Stomach (tissue), 8 donors: ENCODE measurements at regions not wholly inside any gene's neighbourhood (a gene's known extent, or its start where the extent isn't known, plus 50 kb on each side); places are given as distances from the start of the nearest gene placed in this dataset.

ENCODE experiments used
- DNase-seq, 2 donors: peaks; one replicate each; pipeline versions ENCODE4 v3.0.0 to v3.0.0-alpha.2; 2013 to 2019
- H3K27ac ChIP-seq, 5 donors: fragments of 200-600 bp in 4 of 5; sonication (generic) in 4 of 5; one replicate each; pipeline ENCODE4 v1.5.1; 2013 to 2019; ENCODE audit warnings: mild to moderate bottlenecking in 1 of 5, moderate library complexity in 1 of 5
- H3K27me3 ChIP-seq, 3 donors: fragments of 200-600 bp; sonication (generic); one replicate each; pipeline ENCODE4 v1.5.1; 2017 to 2019; ENCODE audit warnings: mixed run types in 1 of 3
- H3K36me3 ChIP-seq, 4 donors: fragments of 200-600 bp; sonication (generic); 1 replicate in 3 of 4; 2 replicates in 1 of 4; pipeline ENCODE4 v1.5.1; 2016 to 2019
- H3K4me1 ChIP-seq, 4 donors: fragments of 200-600 bp; sonication (generic); one replicate each; pipeline ENCODE4 v1.5.1; 2016 to 2019
- H3K4me3 ChIP-seq, 4 donors: fragments of 200-600 bp; sonication (generic) in 3 of 4; one replicate each; pipeline ENCODE4 v1.5.1; 2016 to 2019; ENCODE audit warnings: mild to moderate bottlenecking in 1 of 4
- H3K9me3 ChIP-seq, 4 donors: fragments of 200-600 bp; sonication (generic); one replicate each; pipeline ENCODE4 v1.5.1; 2016 to 2019
- CTCF ChIP-seq, 7 experiments: fragments of 450-650 bp in 4 of 7; fragments of 200-600 bp in 3 of 7; sonication (generic) in 3 of 7; IDR thresholded peaks; one replicate each; pipeline ENCODE4 v1.5.1; 2016 to 2019; ENCODE audit warnings: antibody characterized with exemption in 7 of 7, control low read depth in 2 of 7, mild to moderate bottlenecking in 1 of 7
- EP300 ChIP-seq: sonication (generic); formaldehyde crosslinking; IDR thresholded peaks from one replicate; pipeline ENCODE4 v1.6.1; 2017; ENCODE audit warnings: antibody characterized with exemption
- POLR2A ChIP-seq, 4 donors: fragments of 450-650 bp; IDR thresholded peaks; one replicate each; pipeline ENCODE4 v1.6.1; 2016; ENCODE audit warnings: antibody characterized with exemption in 4 of 4, control low read depth in 2 of 4, mild to moderate bottlenecking in 1 of 4, moderate library complexity in 1 of 4
- POLR2AphosphoS5 ChIP-seq, 3 donors: sonication (generic); formaldehyde crosslinking; IDR thresholded peaks; one replicate each; pipeline ENCODE4 v1.6.1; 2016; ENCODE audit warnings: antibody characterized with exemption in 3 of 3
- WGBS, 5 donors: extraction: QIAGEN DNeasy Blood & Tissue Kit in 3 of 5; methylation state at CpG; one replicate each; pipeline versions ENCODE4 v1.1.5 to v1.1.7; 2013 to 2018; 5-methylcytosine and 5-hydroxymethylcytosine counted together
- intact Hi-C: fragments of 100-400 bp; cut with DNase I; formaldehyde crosslinking; loops from one replicate; pipeline ENCODE4 v1.15.1; 2023; ENCODE audit warnings: low total_unique reads
- donor health status: healthy with polysubstance abuse.
- donor health status: Bipolar disorder and iron deficiency.
- donor health status: healthy.

GRCh38 chr18:10036479-10036878 is 122.7 kb downstream of the VAPA start:
- Histone ChIP-seq H3K27me3 (no peaks in the 10 kb centered on the region), H3K4me3 (no peak overlapping the region), H3K4me1 (peaks cover 23 to 57% (median 37%) of the 10 kb centered on the region in 4 donors), H3K36me3 (no peaks in the 10 kb centered on the region), H3K9me3 (peaks cover 0 to 2% (median 0%) of the 10 kb centered on the region in 4 donors), H3K27ac (peak overlapping the region in 3 of 5 donors; percentile 38 to 58 (median 47))
- TF ChIP-seq EP300: no peak
- no peak for TF ChIP-seq POLR2A (IDR thresholded peaks at IDR 0.05)
- TF ChIP-seq POLR2AphosphoS5 (IDR thresholded peaks at IDR 0.05): no peak
- no peak for TF ChIP-seq CTCF (IDR thresholded peaks at IDR 0.05)
- WGBS, 5 donors: 85 to 94% (median 91%) methylated on average over 6 of the region's 6 CpGs
- DNase-seq: peak in 1 of 2 donors; percentile 21
- intact Hi-C loops: no loop called here

DNA sequence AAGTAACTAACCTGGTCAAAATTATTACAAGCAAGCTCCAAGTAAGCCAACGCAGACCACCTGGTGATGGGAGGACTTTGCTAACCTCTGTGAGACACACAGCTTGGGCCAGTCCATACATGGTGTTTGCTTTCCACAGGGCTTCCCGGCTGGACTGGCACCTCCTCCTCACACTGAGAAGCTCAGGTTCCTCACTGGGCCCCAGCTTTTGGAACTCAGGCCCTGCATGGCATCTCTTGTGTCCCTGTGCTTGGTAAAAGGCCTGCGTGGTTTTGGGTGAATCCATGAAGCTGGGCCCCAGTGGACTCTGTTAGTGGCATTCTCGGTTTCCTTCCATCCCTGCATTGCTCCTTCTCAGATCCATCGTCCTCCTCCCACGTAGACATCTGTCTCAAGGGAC is 123.4 kb downstream of the VAPA start:
- peaks cover 2 to 6% (median 4%) of the 10 kb centered on the region in 4 donors for H3K9me3 ChIP-seq
- peak in 1 of 2 donors; percentile 15 for DNase-seq
- intact Hi-C loops: no loop called here
- H3K36me3 ChIP-seq: no peaks in the 10 kb centered on the region
- peaks cover 20 to 62% (median 36%) of the 10 kb centered on the region in 4 donors for H3K4me1 ChIP-seq
- peak overlapping the region in 2 of 5 donors; percentile 38 to 85 for H3K27ac ChIP-seq
- no peaks in the 10 kb centered on the region for H3K27me3 ChIP-seq
- no peak overlapping the region for H3K4me3 ChIP-seq
- TF ChIP-seq EP300 (no peak), POLR2A (IDR thresholded peaks at IDR 0.05) (no peak), POLR2AphosphoS5 (IDR thresholded peaks at IDR 0.05) (no peak), CTCF (IDR thresholded peaks at IDR 0.05) (no peak)
- WGBS, 5 donors: 92 to 98% (median 95%) methylated on average over 6 of the region's 6 CpGs

DNA sequence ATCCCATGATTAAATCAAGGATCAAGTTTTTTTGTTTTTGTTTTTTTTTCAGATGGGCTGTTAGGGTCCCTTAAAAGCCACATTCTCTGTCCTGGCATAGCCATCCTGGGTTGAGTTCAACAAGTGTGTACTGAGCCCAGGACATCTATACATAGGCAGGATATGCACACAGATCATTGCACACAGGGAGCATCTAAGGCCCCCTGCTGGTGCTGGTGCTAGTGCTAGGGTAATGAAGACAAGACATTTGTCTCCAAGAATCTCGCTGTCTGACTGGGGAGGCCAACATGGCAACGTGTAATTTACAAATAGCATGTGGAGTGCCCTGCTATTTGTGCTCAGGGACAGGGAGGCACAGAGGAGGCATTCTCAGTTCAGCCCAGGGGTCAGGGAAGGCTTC is 124.5 kb downstream of the VAPA start:
- TF ChIP-seq CTCF (IDR thresholded peaks at IDR 0.05): no peak
- TF ChIP-seq EP300: no peak
- WGBS, 5 donors: 75 to 91% (median 81%) methylated on average over 2 of the region's 2 CpGs
- H3K27ac ChIP-seq: peak overlapping the region in 3 of 5 donors; percentile 83 to 85 (median 85)

DNA sequence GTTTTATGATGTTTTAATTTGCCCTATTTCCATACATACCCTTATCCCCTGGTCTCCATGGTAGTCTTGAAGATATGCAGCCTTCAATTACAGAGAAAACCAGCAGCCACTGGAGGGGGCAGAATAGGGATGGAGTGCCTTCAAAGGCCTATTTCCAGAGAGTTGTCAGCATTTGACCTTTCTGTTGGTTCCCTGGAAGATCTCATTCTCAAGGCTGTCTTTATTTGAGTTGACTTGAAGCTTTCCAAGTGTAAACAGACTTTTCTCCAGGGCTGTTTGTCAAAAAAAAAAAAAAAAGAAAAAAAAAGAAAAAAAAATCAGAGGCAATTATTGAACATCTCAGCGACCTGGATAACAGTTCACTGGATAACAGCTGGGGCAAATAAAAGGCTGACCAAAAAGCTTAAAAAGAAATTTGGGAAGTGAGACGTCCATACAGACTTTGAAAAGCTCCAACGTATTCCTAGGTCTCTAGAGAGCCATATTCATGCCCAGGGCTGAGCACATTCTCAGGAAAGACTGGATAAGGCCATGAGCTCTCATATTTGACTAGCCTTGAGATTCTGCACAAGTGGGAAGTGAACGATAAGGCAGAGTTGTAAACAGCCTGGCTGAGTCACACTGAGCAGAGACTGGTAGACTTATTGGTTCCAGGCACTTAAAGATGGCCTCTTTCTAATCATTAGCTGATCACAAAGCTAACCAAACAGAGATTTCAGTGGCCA is 126.6 kb downstream of the VAPA start:
- no peaks in the 10 kb centered on the region for H3K36me3 ChIP-seq
- H3K27ac ChIP-seq: peak overlapping the region; percentile 41 to 85 (median 83)
- intact Hi-C loops: no loop called here
- WGBS, 5 donors: 26 to 44% (median 36%) methylated on average over 4 of the region's 4 CpGs
- peak in 1 of 2 donors; percentile 23 for DNase-seq
- TF ChIP-seq EP300 (peak; percentile 61), CTCF (IDR thresholded peaks at IDR 0.05) (no peak), POLR2AphosphoS5 (IDR thresholded peaks at IDR 0.05) (peak in 1 of 3 donors; percentile 55)
- H3K27me3 ChIP-seq: no peaks in the 10 kb centered on the region
- H3K4me1 ChIP-seq: peaks cover 7 to 59% (median 20%) of the 10 kb centered on the region in 4 donors
- H3K4me3 ChIP-seq: no peak overlapping the region
- H3K9me3 ChIP-seq: peaks cover 10 to 20% (median 16%) of the 10 kb centered on the region in 4 donors

More for the DNA sequence above, 124.5 kb downstream of the VAPA start:
- H3K9me3 ChIP-seq: peaks cover 10 to 16% (median 12%) of the 10 kb centered on the region in 4 donors
- DNase-seq: peak in 1 of 2 donors; percentile 15
- H3K4me1 ChIP-seq: peaks cover 11 to 51% (median 26%) of the 10 kb centered on the region in 4 donors
- intact Hi-C loops: no loop called here
- H3K27me3 ChIP-seq: no peaks in the 10 kb centered on the region
- no peak overlapping the region for H3K4me3 ChIP-seq
- H3K36me3 ChIP-seq: no peaks in the 10 kb centered on the region
